ENCODE measurements at regions not wholly inside any gene's neighbourhood (a gene's known extent, or its start where the extent isn't known, plus 50 kb on each side); places are given as distances from the start of the nearest gene placed in this dataset.

GRCh38 chr1:56278061-56278460 lies 301.3 kb downstream of the PLPP3 start:
- no peaks in the 10 kb centered on the region for H3K4me1 ChIP-seq (ENCODE audit: control insufficient read depth, extremely low read depth, insufficient read depth, low read length)
- no peak overlapping the region for H3K9ac ChIP-seq (ENCODE audit: insufficient read depth, low read length)
- H3K27me3 ChIP-seq (ENCODE audit: control insufficient read depth, insufficient read depth, low read length), result no peaks in the 10 kb centered on the region
- no peaks in the 10 kb centered on the region for H3K36me3 ChIP-seq (ENCODE audit: control insufficient read depth, insufficient read depth, low read length)
- no peaks in the 10 kb centered on the region for H4K20me1 ChIP-seq (ENCODE audit: control insufficient read depth, extremely low read depth, insufficient read depth, low read length)
- TF ChIP-seq EZH2 (IDR thresholded peaks at IDR 0.05; ENCODE audit: low read length, missing control alignments) (no peak), CTCF (conservative IDR thresholded peaks at IDR 0.05 in 1 of 2, IDR thresholded peaks at IDR 0.05 in 1 of 2; ENCODE audit: low read depth in 1 of 2, low read length in 2 of 2) (no peak)
- H3K9me3 ChIP-seq (ENCODE audit: control insufficient read depth, insufficient read depth, low read depth, low read length), result no peaks in the 10 kb centered on the region
- no peak overlapping the region for H3K4me3 ChIP-seq (replicated peaks in 1 of 4; ENCODE audit: control extremely low read depth in 1 of 4, insufficient read depth in 1 of 4, low read depth in 3 of 4, low read length in 4 of 4)
- H3K79me2 ChIP-seq (ENCODE audit: control insufficient read depth, insufficient read depth, low read length), result no peaks in the 10 kb centered on the region
- H3K27ac ChIP-seq (ENCODE audit: insufficient read depth, low read length), result no peak overlapping the region
- DNase-seq (ENCODE audit: low read depth in 2 of 2), result no peak
- no peak overlapping the region for H3K4me2 ChIP-seq (ENCODE audit: extremely low read depth, insufficient read depth, low read length)
- no peak overlapping the region for H2AFZ ChIP-seq (ENCODE audit: low read length)

GRCh38 chr1:56268519-56269140 lies 310.7 kb downstream of the PLPP3 start:
- TF ChIP-seq EZH2 (IDR thresholded peaks at IDR 0.05; ENCODE audit: low read length, missing control alignments), result no peak
- TF ChIP-seq CTCF (conservative IDR thresholded peaks at IDR 0.05 in 1 of 2, IDR thresholded peaks at IDR 0.05 in 1 of 2; ENCODE audit: low read depth in 1 of 2, low read length in 2 of 2), result no peak
- Histone ChIP-seq H3K36me3 (ENCODE audit: control insufficient read depth, insufficient read depth, low read length) (no peaks in the 10 kb centered on the region), H3K9ac (ENCODE audit: insufficient read depth, low read length) (no peak overlapping the region), H3K4me3 (replicated peaks in 1 of 4; ENCODE audit: control extremely low read depth in 1 of 4, insufficient read depth in 1 of 4, low read depth in 3 of 4, low read length in 4 of 4) (no peak overlapping the region), H3K9me3 (ENCODE audit: control insufficient read depth, insufficient read depth, low read depth, low read length) (no peaks in the 10 kb centered on the region), H3K27ac (ENCODE audit: insufficient read depth, low read length) (no peak overlapping the region), H3K4me1 (ENCODE audit: control insufficient read depth, extremely low read depth, insufficient read depth, low read length) (no peaks in the 10 kb centered on the region), H3K4me2 (ENCODE audit: extremely low read depth, insufficient read depth, low read length) (no peak overlapping the region), H3K79me2 (ENCODE audit: control insufficient read depth, insufficient read depth, low read length) (no peaks in the 10 kb centered on the region), H3K27me3 (ENCODE audit: control insufficient read depth, insufficient read depth, low read length) (no peaks in the 10 kb centered on the region), H2AFZ (ENCODE audit: low read length) (no peak overlapping the region), H4K20me1 (ENCODE audit: control insufficient read depth, extremely low read depth, insufficient read depth, low read length) (no peaks in the 10 kb centered on the region)
- DNase-seq (ENCODE audit: low read depth in 2 of 2), result no peak

- H3K36me3 ChIP-seq (ENCODE audit: control insufficient read depth, insufficient read depth, low read length), result no peaks in the 10 kb centered on the region
- H3K27me3 ChIP-seq (ENCODE audit: control insufficient read depth, insufficient read depth, low read length), result no peaks in the 10 kb centered on the region
- TF ChIP-seq EZH2 (IDR thresholded peaks at IDR 0.05; ENCODE audit: low read length, missing control alignments) (no peak), CTCF (conservative IDR thresholded peaks at IDR 0.05 in 1 of 2, IDR thresholded peaks at IDR 0.05 in 1 of 2; ENCODE audit: low read depth in 1 of 2, low read length in 2 of 2) (no peak)
- no peak overlapping the region for H2AFZ ChIP-seq (ENCODE audit: low read length)
- H3K4me1 ChIP-seq (ENCODE audit: control insufficient read depth, extremely low read depth, insufficient read depth, low read length), result no peaks in the 10 kb centered on the region
- no peak for DNase-seq (ENCODE audit: low read depth in 2 of 2)
- no peaks in the 10 kb centered on the region for H3K79me2 ChIP-seq (ENCODE audit: control insufficient read depth, insufficient read depth, low read length)
- no peaks in the 10 kb centered on the region for H4K20me1 ChIP-seq (ENCODE audit: control insufficient read depth, extremely low read depth, insufficient read depth, low read length)
- no peak overlapping the region for H3K9ac ChIP-seq (ENCODE audit: insufficient read depth, low read length)
- H3K4me2 ChIP-seq (ENCODE audit: extremely low read depth, insufficient read depth, low read length), result no peak overlapping the region
- H3K4me3 ChIP-seq (replicated peaks in 1 of 4; ENCODE audit: control extremely low read depth in 1 of 4, insufficient read depth in 1 of 4, low read depth in 3 of 4, low read length in 4 of 4), result no peak overlapping the region
- no peaks in the 10 kb centered on the region for H3K9me3 ChIP-seq (ENCODE audit: control insufficient read depth, insufficient read depth, low read depth, low read length)
- no peak overlapping the region for H3K27ac ChIP-seq (ENCODE audit: insufficient read depth, low read length)
These were observed 311.8 kb downstream of the PLPP3 start for GRCh38 chr1:56267611-56268010.
